H54 (cell line): ENCODE measurements at regions not wholly inside any gene's neighbourhood (a gene's known extent, or its start where the extent isn't known, plus 50 kb on each side); places are given as distances from the start of the nearest gene placed in this dataset.

ENCODE experiments used
- DNase-seq: peaks from one replicate; pipeline ENCODE4 v3.0.0; 2011; ENCODE audit warnings: low spot score, mixed read lengths; ENCODE audit not compliant: insufficient read length
- FAIRE-seq: peaks from 3 replicates; lab custom pipeline; 2011; peaks lifted over from hg19 to GRCh38; lab: Jason Lieb, UNC
- POLR2A ChIP-seq: IDR thresholded peaks from 2 replicates; pipeline ENCODE4 v1.6.1; 2011; ENCODE audit warnings: low read depth, mild to moderate bottlenecking, low read length

DNA sequence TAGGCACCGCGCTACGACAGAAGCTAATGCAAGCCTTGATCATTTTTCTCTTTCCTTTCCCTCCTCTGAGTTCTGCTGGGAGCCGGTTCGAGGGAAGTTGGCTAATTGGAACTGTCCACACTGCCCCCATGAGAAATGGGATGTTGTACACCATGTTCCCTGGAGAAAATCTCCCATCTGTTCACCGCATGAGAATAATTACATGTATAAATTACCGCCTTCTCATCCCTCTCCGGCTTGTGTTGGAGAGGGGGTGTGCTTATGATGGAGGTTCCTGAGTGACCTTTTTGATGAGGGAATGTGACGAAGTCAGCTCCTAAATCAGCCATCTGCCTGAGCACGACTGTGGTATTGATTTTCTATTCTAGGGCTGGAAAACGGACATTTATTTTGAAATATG, 320.2 kb upstream of the SULF2 start:
- FAIRE-seq (no peak), DNase-seq (no peak)
- TF ChIP-seq POLR2A: no peak

GRCh38 chr20:48102931-48103660, 317.8 kb upstream of the SULF2 start:
- TF ChIP-seq POLR2A: no peak
- no peak for FAIRE-seq
- no peak for DNase-seq

DNA sequence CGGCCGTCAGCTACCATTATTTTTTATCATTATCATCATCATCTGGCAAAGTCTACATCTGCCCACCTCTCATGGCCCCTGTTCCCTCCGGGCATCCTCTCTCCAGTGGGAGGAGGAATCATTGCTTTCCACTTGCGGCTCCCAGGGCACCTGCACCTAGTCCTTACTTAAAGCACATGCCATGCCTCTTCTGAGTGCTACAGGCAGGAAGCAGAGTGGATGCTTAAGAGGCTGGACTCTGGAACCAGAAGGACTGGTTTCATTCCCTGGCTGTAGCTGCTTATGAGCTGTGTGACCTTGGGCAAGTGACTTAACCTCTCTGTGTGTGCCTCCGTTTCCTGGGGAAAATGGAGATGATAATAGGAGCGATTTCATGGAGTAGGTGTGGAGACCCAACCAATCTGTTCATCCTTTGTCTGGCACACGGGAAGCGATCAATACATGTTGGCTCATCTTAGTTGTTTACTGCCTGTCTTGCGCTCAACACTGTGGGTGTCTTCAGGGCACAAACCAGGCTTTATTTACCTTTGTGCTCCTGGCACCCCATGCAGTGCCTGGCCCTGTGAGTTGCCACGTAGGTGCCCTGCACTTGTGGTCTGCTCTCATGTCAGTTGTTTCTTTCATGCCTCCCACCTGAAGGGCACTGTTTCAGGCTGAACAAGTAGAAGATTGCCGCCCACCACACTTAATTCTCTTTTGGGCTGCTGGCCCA, 317.0 kb upstream of the SULF2 start:
- no peak for TF ChIP-seq POLR2A
- FAIRE-seq (no peak), DNase-seq (no peak)

GRCh38 chr20:48100483-48100882, 315.2 kb upstream of the SULF2 start:
- DNase-seq: no peak
- TF ChIP-seq POLR2A: no peak
- FAIRE-seq: no peak

DNA sequence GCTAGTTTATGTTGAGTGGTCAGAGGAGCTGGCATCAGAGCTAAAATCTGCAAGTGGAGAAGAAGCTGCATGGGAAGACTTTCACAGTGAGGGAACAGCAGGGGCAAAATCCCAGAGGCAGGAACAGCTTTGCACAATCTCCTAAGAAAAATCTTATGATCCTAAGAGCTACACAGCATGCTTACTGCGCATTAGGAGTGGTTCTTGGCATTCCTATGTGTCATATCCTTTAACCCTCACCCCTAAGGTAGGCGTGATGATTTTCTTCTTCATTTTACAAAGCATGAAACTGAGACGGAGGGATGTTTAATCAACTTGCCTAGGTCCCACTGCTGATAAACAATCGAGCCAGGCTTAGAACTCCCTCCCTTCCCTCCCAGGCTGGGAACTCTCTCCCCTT, 313.6 kb upstream of the SULF2 start:
- TF ChIP-seq POLR2A: no peak
- DNase-seq: no peak
- FAIRE-seq: no peak

DNA sequence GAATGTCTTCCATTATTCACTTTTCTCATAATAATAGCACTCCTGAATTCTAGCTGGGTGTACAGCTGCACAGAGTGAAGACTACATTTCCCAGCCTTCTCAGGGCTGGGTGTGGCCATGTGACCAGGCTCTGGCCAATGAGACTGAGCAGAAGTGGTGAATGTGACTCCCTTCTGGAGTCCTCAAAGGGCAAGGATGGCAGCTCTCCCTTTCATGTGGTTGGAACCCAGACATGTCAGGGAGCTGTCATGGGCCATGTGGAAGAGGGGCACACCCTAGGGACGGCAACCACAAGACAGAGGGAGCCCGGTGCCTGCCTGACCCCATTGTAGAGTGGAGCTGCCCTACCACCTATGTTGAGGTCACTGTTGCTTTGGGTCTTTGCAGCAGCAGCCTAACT, 312.8 kb upstream of the SULF2 start:
- DNase-seq: no peak
- FAIRE-seq: no peak
- TF ChIP-seq POLR2A: no peak

DNA sequence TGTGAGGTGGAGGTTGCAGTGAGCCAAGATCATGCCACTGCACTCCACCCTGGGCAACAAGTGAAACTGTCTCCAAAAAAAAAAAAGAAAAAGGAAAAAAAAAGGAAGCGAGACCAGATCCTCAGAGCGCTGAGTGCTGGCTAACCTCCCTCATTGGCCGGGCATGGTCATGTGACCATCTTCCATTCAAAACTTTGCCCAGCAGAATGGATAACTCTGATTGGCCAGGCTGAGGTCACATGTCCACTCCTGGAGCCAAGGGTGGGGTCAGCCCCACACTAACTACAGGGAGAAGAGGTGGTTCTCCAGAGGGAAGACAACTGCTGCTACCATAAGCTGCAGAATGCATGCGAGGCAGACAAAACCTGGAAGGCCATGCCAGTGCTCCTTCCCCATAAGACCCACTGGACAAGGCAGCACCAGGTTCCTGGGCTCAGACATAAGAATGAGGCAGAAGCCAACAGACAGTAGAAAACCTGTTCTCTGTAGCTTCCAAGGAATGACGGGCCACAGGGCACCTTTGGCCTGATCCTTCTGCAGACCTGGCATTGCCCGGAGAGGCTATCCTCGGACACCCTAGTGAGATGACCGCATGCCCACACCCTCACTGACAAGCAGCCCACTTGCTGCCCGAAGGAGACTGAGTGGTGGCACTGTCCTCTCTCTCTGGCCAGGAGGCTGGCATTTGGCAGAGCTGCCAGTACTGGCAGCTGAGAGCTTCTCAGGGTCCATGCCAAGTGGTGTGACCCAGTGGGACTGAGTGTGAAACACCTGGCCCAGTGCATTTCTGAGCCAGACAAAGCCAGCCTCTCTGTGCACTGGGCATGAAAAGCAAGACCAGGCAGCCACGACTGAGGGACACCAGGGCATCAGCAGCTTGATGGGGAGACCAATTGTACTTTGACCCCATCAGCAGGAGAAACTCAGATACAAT, 311.9 kb upstream of the SULF2 start:
- DNase-seq (no peak), FAIRE-seq (no peak)
- no peak for TF ChIP-seq POLR2A

- DNase-seq: no peak
- no peak for TF ChIP-seq POLR2A
- no peak for FAIRE-seq
These were observed 311.1 kb upstream of the SULF2 start for GRCh38 chr20:48096212-48096875.

DNA sequence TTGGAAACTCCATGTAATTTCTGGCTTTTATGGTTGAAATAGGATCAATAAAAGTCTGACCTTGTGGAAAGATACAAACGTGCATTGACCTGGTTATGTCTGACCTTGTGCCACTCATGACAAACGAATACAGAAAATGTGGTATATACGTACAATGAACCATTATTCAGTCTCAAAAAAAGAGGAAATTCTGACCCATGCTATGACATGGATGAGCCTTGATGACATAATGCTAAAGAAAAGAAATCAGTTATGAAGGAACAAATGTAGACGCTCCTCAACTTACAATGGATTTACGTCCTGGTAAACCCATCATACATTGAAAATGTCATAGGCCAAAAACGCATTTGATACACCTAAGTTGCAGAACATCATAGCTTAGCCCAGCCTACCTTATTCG, 309.7 kb upstream of the SULF2 start:
- no peak for DNase-seq
- FAIRE-seq: no peak
- no peak for TF ChIP-seq POLR2A

GRCh38 chr20:48094196-48094749, 309.0 kb upstream of the SULF2 start:
- no peak for TF ChIP-seq POLR2A
- FAIRE-seq: no peak
- DNase-seq: no peak

GRCh38 chr20:48092596-48093280, 307.5 kb upstream of the SULF2 start:
- no peak for TF ChIP-seq POLR2A
- DNase-seq: no peak
- no peak for FAIRE-seq

DNA sequence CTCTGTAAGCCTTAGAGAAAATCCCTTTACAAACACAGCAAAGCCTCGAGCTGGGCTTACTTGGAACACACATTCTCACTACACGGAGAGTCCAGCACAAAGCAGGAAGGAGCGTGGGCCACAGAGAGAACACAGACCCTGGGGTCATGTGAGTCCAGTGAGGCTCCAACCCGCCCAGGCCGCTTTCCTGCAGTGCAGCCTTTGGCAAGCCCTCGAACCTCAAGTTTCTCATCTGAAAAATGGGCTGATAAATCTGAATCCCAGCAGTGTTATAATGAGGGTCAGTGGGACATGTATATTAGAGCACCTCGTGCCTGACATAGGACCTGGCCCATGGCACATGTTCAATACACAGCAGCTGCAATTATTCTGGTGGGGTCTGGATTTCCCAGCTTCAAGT, 305.5 kb upstream of the SULF2 start:
- FAIRE-seq: no peak
- TF ChIP-seq POLR2A: no peak
- no peak for DNase-seq

DNA sequence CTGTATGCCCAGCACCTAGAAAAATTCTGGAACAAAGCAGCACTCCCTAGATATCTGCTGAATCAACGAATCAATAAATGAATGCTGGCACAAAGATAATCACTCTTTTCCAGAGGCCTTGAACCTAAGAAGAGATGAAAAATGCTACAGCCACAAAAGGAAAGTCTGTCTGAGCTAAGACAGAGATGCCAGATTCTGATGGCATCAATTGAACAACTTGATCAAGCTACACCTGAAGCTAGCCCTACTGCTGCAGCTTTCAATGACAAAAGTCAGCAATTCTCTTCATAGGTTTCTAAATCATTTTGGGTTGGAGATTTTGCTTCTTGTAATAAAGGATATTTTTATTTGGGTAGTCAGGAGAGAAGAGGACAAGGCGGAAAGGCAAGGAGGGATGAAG, 305.0 kb upstream of the SULF2 start:
- DNase-seq: no peak
- TF ChIP-seq POLR2A: no peak
- FAIRE-seq: no peak
